ENCODE measurements at regions not wholly inside any gene's neighbourhood (a gene's known extent, or its start where the extent isn't known, plus 50 kb on each side); places are given as distances from the start of the nearest gene placed in this dataset.

GRCh38 chr5:159427180-159428012 lies 97.1 kb upstream of the IL12B start:
- TF ChIP-seq, protein P1, sequence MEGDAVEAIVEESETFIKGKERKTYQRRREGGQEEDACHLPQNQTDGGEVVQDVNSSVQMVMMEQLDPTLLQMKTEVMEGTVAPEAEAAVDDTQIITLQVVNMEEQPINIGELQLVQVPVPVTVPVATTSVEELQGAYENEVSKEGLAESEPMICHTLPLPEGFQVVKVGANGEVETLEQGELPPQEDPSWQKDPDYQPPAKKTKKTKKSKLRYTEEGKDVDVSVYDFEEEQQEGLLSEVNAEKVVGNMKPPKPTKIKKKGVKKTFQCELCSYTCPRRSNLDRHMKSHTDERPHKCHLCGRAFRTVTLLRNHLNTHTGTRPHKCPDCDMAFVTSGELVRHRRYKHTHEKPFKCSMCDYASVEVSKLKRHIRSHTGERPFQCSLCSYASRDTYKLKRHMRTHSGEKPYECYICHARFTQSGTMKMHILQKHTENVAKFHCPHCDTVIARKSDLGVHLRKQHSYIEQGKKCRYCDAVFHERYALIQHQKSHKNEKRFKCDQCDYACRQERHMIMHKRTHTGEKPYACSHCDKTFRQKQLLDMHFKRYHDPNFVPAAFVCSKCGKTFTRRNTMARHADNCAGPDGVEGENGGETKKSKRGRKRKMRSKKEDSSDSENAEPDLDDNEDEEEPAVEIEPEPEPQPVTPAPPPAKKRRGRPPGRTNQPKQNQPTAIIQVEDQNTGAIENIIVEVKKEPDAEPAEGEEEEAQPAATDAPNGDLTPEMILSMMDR (IDR thresholded peaks at IDR 0.05 in 8 of 11, conservative IDR thresholded peaks at IDR 0.05 in 3 of 11), result no peak
- no peak for TF ChIP-seq POLR2A (IDR thresholded peaks at IDR 0.05)
- no peak for TF ChIP-seq POLR2AphosphoS5 (IDR thresholded peaks at IDR 0.05)
